ENCODE measurements at regions not wholly inside any gene's neighbourhood (a gene's known extent, or its start where the extent isn't known, plus 50 kb on each side); places are given as distances from the start of the nearest gene placed in this dataset.

DNA sequence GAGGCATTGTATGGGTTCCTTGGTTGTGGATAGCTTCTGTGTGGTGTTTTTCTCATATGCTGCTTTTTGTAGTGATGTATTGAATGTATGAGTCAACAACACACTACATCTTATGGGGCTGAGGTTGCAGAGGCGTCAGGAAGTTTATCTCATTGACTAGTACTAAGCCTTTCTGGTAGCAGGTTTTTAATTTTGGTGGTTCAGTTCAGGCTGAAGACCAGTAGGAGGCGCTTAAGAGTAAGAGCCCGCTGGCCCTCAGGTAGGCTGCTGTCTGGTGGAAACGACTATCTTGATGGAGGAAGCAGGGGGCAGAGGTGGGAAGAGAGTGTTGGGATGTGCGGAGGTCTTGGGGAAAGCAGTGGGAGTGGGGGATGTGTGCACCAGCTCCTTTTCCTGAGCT, 62.4 kb downstream of the RTP4 start:
- Histone ChIP-seq H3K79me2 (ENCODE audit: insufficient read depth, low read length) (no peaks in the 10 kb centered on the region), H3K27me3 (ENCODE audit: low read length) (no peaks in the 10 kb centered on the region), H4K20me1 (ENCODE audit: low read depth, low read length) (peaks cover 3% of the 10 kb centered on the region; the same call in 1 of the 2 replicates), H3K9me3 (ENCODE audit: insufficient read depth, low read length) (no peaks in the 10 kb centered on the region), H3K9ac (ENCODE audit: low read length) (no peak overlapping the region), H3K4me3 (ENCODE audit: insufficient read depth, low read length, poor library complexity, severe bottlenecking) (no peak overlapping the region), H3K36me3 (ENCODE audit: low read length) (no peaks in the 10 kb centered on the region), H3K4me2 (ENCODE audit: low read depth, low read length, poor library complexity, severe bottlenecking) (no peak overlapping the region), H3K9me2 (replicated peaks; ENCODE audit: insufficient read depth, low read length) (no peaks in the 10 kb centered on the region), H3F3A (ENCODE audit: insufficient read depth) (no peaks in the 10 kb centered on the region), H2AFZ (ENCODE audit: low read depth, low read length, severe bottlenecking) (no peak overlapping the region), H3K27ac (ENCODE audit: low read depth, low read length) (no peak overlapping the region)
- TF ChIP-seq EZH2phosphoT487 (conservative IDR thresholded peaks at IDR 0.05; ENCODE audit: low read length): no peak
- TF ChIP-seq, protein P1, sequence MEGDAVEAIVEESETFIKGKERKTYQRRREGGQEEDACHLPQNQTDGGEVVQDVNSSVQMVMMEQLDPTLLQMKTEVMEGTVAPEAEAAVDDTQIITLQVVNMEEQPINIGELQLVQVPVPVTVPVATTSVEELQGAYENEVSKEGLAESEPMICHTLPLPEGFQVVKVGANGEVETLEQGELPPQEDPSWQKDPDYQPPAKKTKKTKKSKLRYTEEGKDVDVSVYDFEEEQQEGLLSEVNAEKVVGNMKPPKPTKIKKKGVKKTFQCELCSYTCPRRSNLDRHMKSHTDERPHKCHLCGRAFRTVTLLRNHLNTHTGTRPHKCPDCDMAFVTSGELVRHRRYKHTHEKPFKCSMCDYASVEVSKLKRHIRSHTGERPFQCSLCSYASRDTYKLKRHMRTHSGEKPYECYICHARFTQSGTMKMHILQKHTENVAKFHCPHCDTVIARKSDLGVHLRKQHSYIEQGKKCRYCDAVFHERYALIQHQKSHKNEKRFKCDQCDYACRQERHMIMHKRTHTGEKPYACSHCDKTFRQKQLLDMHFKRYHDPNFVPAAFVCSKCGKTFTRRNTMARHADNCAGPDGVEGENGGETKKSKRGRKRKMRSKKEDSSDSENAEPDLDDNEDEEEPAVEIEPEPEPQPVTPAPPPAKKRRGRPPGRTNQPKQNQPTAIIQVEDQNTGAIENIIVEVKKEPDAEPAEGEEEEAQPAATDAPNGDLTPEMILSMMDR (IDR thresholded peaks at IDR 0.05; ENCODE audit: insufficient read depth, low read length, poor library complexity, severe bottlenecking): peak; percentile 22

Measured in SU-DHL-6 (cell line).